DND-41 (cell line): ENCODE measurements at regions not wholly inside any gene's neighbourhood (a gene's known extent, or its start where the extent isn't known, plus 50 kb on each side); places are given as distances from the start of the nearest gene placed in this dataset.

Experiments
- ATAC-seq: fragments of 200-7000 bp; cut with Tn5 transposase; 3 replicates; pipeline ENCODE4 v1.9.1; 2021; ENCODE audit warnings: low read depth; ENCODE audit not compliant: insufficient read depth
- DNase-seq: peaks from one replicate; pipeline ENCODE4 v3.0.0-alpha.2; 2020
- H2AFZ ChIP-seq: 2 replicates; pipeline ENCODE4 v1.6.0; 2012; ENCODE audit warnings: low read depth, low read length
- H3K27ac ChIP-seq: 2 replicates; pipeline ENCODE4 v1.5.1; 2012; ENCODE audit warnings: low read length, inconsistent platforms
- H3K27me3 ChIP-seq: fragments of 200-600 bp; sonication (generic); 2 replicates; pipeline ENCODE4 v1.6.0; 2012; ENCODE audit warnings: low read length, mild to moderate bottlenecking, inconsistent platforms; ENCODE audit not compliant: insufficient read depth, poor library complexity
- H3K36me3 ChIP-seq: 2 replicates; pipeline ENCODE4 v1.5.1; 2012; ENCODE audit warnings: low read length, inconsistent platforms; ENCODE audit not compliant: insufficient read depth
- H3K4me1 ChIP-seq: 2 replicates; pipeline ENCODE4 v1.5.1; 2012; ENCODE audit warnings: mild to moderate bottlenecking, low read length; ENCODE audit not compliant: insufficient read depth
- H3K4me2 ChIP-seq: 2 replicates; pipeline ENCODE4 v1.6.0; 2012; ENCODE audit warnings: mild to moderate bottlenecking, moderate library complexity, low read length, inconsistent platforms; ENCODE audit not compliant: insufficient read depth
- H3K4me3 ChIP-seq, 2 experiments: fragments of 200-600 bp in 1 of 2; shearing (Covaris generic) in 1 of 2; 2 replicates each; pipeline ENCODE4 v1.5.1; 2012 to 2016; ENCODE audit warnings: inconsistent platforms in 2 of 2, low read length in 2 of 2, mild to moderate bottlenecking in 2 of 2, low read depth in 1 of 2, moderate library complexity in 1 of 2
- H3K79me2 ChIP-seq: 2 replicates; pipeline ENCODE4 v1.6.0; 2012; ENCODE audit warnings: low read length, inconsistent platforms; ENCODE audit not compliant: insufficient read depth
- H3K9ac ChIP-seq: 2 replicates; pipeline ENCODE4 v1.6.0; 2012; ENCODE audit warnings: low read depth, mild to moderate bottlenecking, inconsistent platforms, low read length, moderate library complexity
- H3K9me3 ChIP-seq: 2 replicates; pipeline ENCODE4 v1.5.1; 2012; ENCODE audit warnings: low read length, moderate library complexity, mild to moderate bottlenecking, inconsistent platforms; ENCODE audit not compliant: insufficient read depth, severe bottlenecking
- H4K20me1 ChIP-seq: 2 replicates; pipeline ENCODE4 v1.6.0; 2012; ENCODE audit warnings: low read length; ENCODE audit not compliant: insufficient read depth
- EZH2 ChIP-seq: IDR thresholded peaks from 3 replicates; pipeline ENCODE4 v1.6.1; 2012; ENCODE audit warnings: borderline replicate concordance, low read depth, mild to moderate bottlenecking, moderate library complexity, low read length, inconsistent platforms; ENCODE audit not compliant: severe bottlenecking
- TF ChIP-seq, protein P1 (sequence below): IDR thresholded peaks from 2 replicates; pipeline ENCODE4 v1.5.1; 2012; ENCODE audit warnings: borderline replicate concordance, low read length, moderate library complexity, mild to moderate bottlenecking; ENCODE audit not compliant: poor library complexity, severe bottlenecking; ENCODE audit errors: extremely low read depth

DNA sequence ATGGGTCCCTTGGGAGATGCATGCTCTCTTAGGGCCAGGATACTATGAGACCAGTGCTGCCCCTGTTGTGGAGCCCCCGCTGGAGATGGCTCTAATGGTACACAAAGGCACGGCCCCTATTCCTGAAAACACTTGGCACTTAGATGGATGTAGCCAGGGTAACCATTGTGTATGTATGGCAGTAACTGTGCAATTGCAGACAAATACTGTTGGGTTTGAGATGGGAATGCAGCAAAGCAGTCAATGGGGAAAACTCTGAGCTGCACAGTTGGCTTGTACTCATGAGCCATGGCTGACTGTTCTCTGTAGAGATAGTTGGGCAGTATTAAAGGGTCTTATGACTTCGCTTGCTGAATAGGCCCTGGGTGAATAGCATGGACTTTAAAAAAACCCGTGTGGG is 67.9 kb upstream of the NPAP1 start:
- H3K9ac ChIP-seq, result no peak overlapping the region
- H3K4me2 ChIP-seq, result no peak overlapping the region
- DNase-seq (no peak), ATAC-seq (no peak)
- TF ChIP-seq EZH2, result no peak
- H3K79me2 ChIP-seq, result no peaks in the 10 kb centered on the region
- no peak overlapping the region for H3K27ac ChIP-seq
- H2AFZ ChIP-seq, result no peak overlapping the region
- no peak overlapping the region for H3K4me3 ChIP-seq
- H3K27me3 ChIP-seq, result no peaks in the 10 kb centered on the region
- H3K36me3 ChIP-seq, result no peaks in the 10 kb centered on the region
- no peaks in the 10 kb centered on the region for H3K4me1 ChIP-seq
- H3K9me3 ChIP-seq, result no peaks in the 10 kb centered on the region
- H4K20me1 ChIP-seq, result no peaks in the 10 kb centered on the region

DNA sequence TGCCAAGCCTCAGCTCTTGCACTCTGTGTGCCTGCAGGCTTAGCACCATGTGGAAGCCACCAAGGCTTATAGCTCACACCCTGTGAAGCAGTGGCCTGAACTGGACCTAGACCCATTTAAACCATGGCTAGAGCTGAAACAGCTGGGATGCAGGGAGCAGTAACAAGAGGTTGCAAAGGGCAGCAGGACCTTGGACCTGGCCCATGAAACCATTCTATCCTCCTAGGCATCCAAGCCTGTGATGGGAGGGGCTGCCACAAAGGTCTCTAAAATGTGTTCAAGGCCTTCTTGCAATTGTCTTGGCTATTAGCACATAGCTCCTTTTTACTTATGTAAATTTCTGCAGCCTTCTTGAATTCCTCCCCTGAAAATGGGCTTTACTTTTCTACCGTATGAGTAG is 57.9 kb upstream of the NPAP1 start:
- no peak overlapping the region for H3K4me3 ChIP-seq

DNA sequence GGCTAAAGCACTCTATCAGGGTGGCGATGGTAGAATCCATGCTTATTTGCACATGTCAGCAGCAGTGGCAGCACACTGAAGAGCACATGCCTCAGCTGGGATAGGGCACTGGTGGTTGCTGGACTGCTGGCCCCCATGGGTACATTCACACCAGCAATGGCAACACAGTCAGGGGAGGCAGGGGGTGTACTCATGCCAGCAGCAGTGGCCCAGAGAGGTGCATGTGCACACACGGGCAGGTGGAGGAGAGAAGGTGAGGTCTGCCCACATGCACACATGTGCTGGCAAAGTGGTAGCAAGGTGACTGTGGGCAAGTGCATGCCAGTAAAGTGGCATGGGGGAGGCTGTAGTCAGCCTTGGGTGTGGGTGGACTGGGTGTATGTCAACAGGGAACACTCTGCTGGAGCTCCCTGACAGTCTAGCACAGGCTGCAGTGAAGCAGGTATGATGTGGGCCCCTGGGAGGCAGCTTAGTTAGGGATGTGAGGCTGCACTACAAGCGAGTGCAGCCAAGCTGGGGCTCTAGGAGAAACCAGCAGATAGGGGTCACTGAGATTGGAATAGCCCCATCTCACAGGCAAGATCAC is 53.9 kb upstream of the NPAP1 start:
- TF ChIP-seq, protein P1, sequence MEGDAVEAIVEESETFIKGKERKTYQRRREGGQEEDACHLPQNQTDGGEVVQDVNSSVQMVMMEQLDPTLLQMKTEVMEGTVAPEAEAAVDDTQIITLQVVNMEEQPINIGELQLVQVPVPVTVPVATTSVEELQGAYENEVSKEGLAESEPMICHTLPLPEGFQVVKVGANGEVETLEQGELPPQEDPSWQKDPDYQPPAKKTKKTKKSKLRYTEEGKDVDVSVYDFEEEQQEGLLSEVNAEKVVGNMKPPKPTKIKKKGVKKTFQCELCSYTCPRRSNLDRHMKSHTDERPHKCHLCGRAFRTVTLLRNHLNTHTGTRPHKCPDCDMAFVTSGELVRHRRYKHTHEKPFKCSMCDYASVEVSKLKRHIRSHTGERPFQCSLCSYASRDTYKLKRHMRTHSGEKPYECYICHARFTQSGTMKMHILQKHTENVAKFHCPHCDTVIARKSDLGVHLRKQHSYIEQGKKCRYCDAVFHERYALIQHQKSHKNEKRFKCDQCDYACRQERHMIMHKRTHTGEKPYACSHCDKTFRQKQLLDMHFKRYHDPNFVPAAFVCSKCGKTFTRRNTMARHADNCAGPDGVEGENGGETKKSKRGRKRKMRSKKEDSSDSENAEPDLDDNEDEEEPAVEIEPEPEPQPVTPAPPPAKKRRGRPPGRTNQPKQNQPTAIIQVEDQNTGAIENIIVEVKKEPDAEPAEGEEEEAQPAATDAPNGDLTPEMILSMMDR, result no peak
- TF ChIP-seq EZH2, result no peak
- Histone ChIP-seq H3K9me3 (peaks cover 18% of the 10 kb centered on the region), H3K4me2 (no peak overlapping the region), H3K36me3 (no peaks in the 10 kb centered on the region; the same call in 1 of the 2 replicates), H3K79me2 (no peaks in the 10 kb centered on the region), H3K4me1 (no peaks in the 10 kb centered on the region), H4K20me1 (no peaks in the 10 kb centered on the region), H3K27me3 (no peaks in the 10 kb centered on the region), H3K9ac (no peak overlapping the region), H2AFZ (no peak overlapping the region), H3K27ac (no peak overlapping the region), H3K4me3 (no peak overlapping the region)
- DNase-seq, result no peak
- no peak for ATAC-seq

More for the DNA sequence above, 57.9 kb upstream of the NPAP1 start:
- Histone ChIP-seq H3K4me1 (no peaks in the 10 kb centered on the region), H3K79me2 (no peaks in the 10 kb centered on the region), H2AFZ (no peak overlapping the region), H3K27me3 (no peaks in the 10 kb centered on the region), H3K9me3 (peaks cover 18% of the 10 kb centered on the region), H4K20me1 (no peaks in the 10 kb centered on the region), H3K36me3 (no peaks in the 10 kb centered on the region; the same call in 1 of the 2 replicates), H3K9ac (no peak overlapping the region), H3K4me2 (no peak overlapping the region), H3K27ac (no peak overlapping the region)
- no peak for DNase-seq
- no peak for ATAC-seq
- TF ChIP-seq, protein P1, result no peak
- no peak for TF ChIP-seq EZH2
